IMR-90 (cell line): ENCODE measurements at regions not wholly inside any gene's neighbourhood (a gene's known extent, or its start where the extent isn't known, plus 50 kb on each side); places are given as distances from the start of the nearest gene placed in this dataset.

Experiments used
- BHLHE40 ChIP-seq: fragments of 150-350 bp; IDR thresholded peaks from 2 replicates; pipeline ENCODE4 v1.6.1; 2016; ENCODE audit warnings: mild to moderate bottlenecking, low read depth, low read length
- MXI1 ChIP-seq: IDR thresholded peaks from 2 replicates; pipeline ENCODE4 v1.6.1; 2012; ENCODE audit warnings: low read depth, mild to moderate bottlenecking, low read length, moderate library complexity, borderline replicate concordance
- NFE2L2 ChIP-seq: fragments of 150-350 bp; IDR thresholded peaks from 2 replicates; pipeline ENCODE4 v1.6.1; 2016; ENCODE audit warnings: low read depth, mild to moderate bottlenecking, low read length
- POLR2A ChIP-seq: IDR thresholded peaks from 2 replicates; pipeline ENCODE4 v1.6.1; 2012; ENCODE audit warnings: mild to moderate bottlenecking, low read depth, low read length
- RAD21 ChIP-seq: IDR thresholded peaks from 2 replicates; pipeline ENCODE4 v1.6.1; 2012; ENCODE audit warnings: low read length, improper control_type of control experiment
- TF ChIP-seq, protein P1 (sequence below): conservative IDR thresholded peaks from 2 replicates; pipeline ENCODE4 v1.5.1; 2012; ENCODE audit warnings: mild to moderate bottlenecking, low read depth, low read length, improper control_type of control experiment
- TF ChIP-seq, protein P2 (sequence below): fragments of 150-350 bp; IDR thresholded peaks from 2 replicates; pipeline ENCODE4 v1.6.1; 2017; ENCODE audit warnings: mild to moderate bottlenecking, antibody characterized with exemption, low read length, low read depth

DNA sequence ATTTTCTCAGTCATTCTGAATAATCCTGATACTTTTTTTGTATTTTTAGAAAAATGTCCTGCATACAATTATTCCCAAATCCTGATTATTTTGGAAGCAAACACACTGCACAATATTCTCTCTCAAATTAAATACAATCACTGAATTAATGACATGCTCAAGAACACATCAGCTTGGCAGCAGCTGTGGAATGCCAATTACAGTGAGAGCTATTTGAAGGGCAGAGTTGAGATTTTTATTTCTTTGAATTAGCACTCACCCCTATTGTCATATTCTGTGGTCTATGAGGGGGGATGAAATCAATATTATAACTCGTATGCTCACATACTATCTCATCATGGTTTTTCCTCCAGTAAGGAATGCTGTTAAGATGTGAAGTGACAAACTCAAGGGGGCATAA lies 312.2 kb downstream of the CNTN3 start:
- TF ChIP-seq, protein P1, sequence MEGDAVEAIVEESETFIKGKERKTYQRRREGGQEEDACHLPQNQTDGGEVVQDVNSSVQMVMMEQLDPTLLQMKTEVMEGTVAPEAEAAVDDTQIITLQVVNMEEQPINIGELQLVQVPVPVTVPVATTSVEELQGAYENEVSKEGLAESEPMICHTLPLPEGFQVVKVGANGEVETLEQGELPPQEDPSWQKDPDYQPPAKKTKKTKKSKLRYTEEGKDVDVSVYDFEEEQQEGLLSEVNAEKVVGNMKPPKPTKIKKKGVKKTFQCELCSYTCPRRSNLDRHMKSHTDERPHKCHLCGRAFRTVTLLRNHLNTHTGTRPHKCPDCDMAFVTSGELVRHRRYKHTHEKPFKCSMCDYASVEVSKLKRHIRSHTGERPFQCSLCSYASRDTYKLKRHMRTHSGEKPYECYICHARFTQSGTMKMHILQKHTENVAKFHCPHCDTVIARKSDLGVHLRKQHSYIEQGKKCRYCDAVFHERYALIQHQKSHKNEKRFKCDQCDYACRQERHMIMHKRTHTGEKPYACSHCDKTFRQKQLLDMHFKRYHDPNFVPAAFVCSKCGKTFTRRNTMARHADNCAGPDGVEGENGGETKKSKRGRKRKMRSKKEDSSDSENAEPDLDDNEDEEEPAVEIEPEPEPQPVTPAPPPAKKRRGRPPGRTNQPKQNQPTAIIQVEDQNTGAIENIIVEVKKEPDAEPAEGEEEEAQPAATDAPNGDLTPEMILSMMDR, result no peak
- TF ChIP-seq POLR2A, result no peak
- no peak for TF ChIP-seq BHLHE40
- no peak for TF ChIP-seq RAD21
- TF ChIP-seq, protein P2, sequence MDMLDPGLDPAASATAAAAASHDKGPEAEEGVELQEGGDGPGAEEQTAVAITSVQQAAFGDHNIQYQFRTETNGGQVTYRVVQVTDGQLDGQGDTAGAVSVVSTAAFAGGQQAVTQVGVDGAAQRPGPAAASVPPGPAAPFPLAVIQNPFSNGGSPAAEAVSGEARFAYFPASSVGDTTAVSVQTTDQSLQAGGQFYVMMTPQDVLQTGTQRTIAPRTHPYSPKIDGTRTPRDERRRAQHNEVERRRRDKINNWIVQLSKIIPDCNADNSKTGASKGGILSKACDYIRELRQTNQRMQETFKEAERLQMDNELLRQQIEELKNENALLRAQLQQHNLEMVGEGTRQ, result no peak
- TF ChIP-seq NFE2L2, result no peak
- TF ChIP-seq MXI1, result no peak
